HCT116 (cell line): ENCODE measurements at regions not wholly inside any gene's neighbourhood (a gene's known extent, or its start where the extent isn't known, plus 50 kb on each side); places are given as distances from the start of the nearest gene placed in this dataset.

Experiments used
- ATAC-seq: fragments of 200-7000 bp; cut with Tn5 transposase; 2 replicates; pipeline ENCODE4 v1.9.1; 2020; ENCODE audit warnings: mild to moderate bottlenecking, moderate library complexity
- BruUV-seq: library from RNA; stranded (reverse); fragments of 400-500 nt; replicated peaks from 2 replicates; lab custom pipeline; 2021; lab: Mats Ljungman, UMichigan
- CTCF ChIA-PET: fragments of 300-600 bp; sonication (Branson Sonifier 250); formaldehyde crosslinking; loops from one replicate; lab custom pipeline; 2021; ENCODE audit warnings: antibody characterized with exemption; lab: Charles Lee
- POLR2A ChIA-PET: fragments of 300-600, 350-600 bp; sonication (Branson Sonifier 250); formaldehyde crosslinking; loops from one replicate; lab custom pipeline; 2021; ENCODE audit warnings: antibody characterized with exemption; lab: Charles Lee
- RAD21 ChIA-PET, 2 experiments: fragments of 300-600 bp; sonication (Branson Sonifier 250); formaldehyde crosslinking; loops; one replicate each; lab custom pipeline; 2023; ENCODE audit warnings: low total read pairs in 2 of 2; ENCODE audit not compliant: uncharacterized antibody in 2 of 2, unreplicated experiment in 2 of 2, low non-redundant PET in 1 of 2; lab: Charles Lee
- DNase-seq: peaks from one replicate; pipeline ENCODE4 v3.0.0-alpha.2; 2010; ENCODE audit warnings: low read depth, low spot score
- H2AFZ ChIP-seq: fragments of 200-600 bp; shearing (Covaris generic), sonication (generic); 2 replicates; pipeline ENCODE4 v1.6.1; 2017; ENCODE audit warnings: low read depth, mixed run types, mixed read lengths, antibody characterized with exemption, low read length; ENCODE audit not compliant: poor library complexity, severe bottlenecking
- H3K27ac ChIP-seq: 2 replicates; pipeline ENCODE4 v1.5.1; 2012; ENCODE audit warnings: low read depth, low read length
- H3K27me3 ChIP-seq: fragments of 200-600 bp; sonication (generic); 2 replicates; pipeline ENCODE4 v1.6.1; 2016; ENCODE audit warnings: mixed run types, low read length, mixed read lengths; ENCODE audit not compliant: insufficient read depth
- H3K36me3 ChIP-seq, 2 experiments: fragments of 200-500 bp in 1 of 2; fragments of 200-600 bp in 1 of 2; sonication (Bioruptor generic) in 1 of 2; sonication (generic) in 1 of 2; 2 replicates each; pipeline versions ENCODE4 v1.5.1 to v1.6.1; 2014 to 2016; ENCODE audit warnings: low read length in 2 of 2, inconsistent platforms in 1 of 2, mixed read lengths in 1 of 2, mixed run types in 1 of 2; ENCODE audit not compliant: insufficient read depth in 2 of 2, control insufficient read depth in 1 of 2
- H3K4me1 ChIP-seq, 2 experiments: fragments of 200-600 bp in 1 of 2; sonication (generic) in 1 of 2; 2 replicates each; pipeline versions ENCODE4 v1.5.1 to v1.6.1; 2012 to 2017; ENCODE audit warnings: low read length in 2 of 2, inconsistent platforms in 1 of 2, mild to moderate bottlenecking in 1 of 2, mixed read lengths in 1 of 2, mixed run types in 1 of 2, moderate library complexity in 1 of 2; ENCODE audit not compliant: insufficient read depth in 2 of 2, control insufficient read depth in 1 of 2
- H3K4me2 ChIP-seq: fragments of 200-600 bp; sonication (generic); 2 replicates; pipeline ENCODE4 v1.6.1; 2017; ENCODE audit warnings: mixed run types, low read length, mixed read lengths
- H3K4me3 ChIP-seq, 2 experiments: fragments of 200-600 bp in 1 of 2; sonication (generic) in 1 of 2; replicated peaks in 1 of 2; 2 replicates each; pipeline ENCODE4 v1.5.1; 2011 to 2016; ENCODE audit warnings: low read length in 2 of 2, control low read depth in 1 of 2, low read depth in 1 of 2, mild to moderate bottlenecking in 1 of 2, mixed read lengths in 1 of 2, mixed run types in 1 of 2
- H3K79me2 ChIP-seq: fragments of 200-600 bp; sonication (generic); 2 replicates; pipeline ENCODE4 v1.6.1; 2017; ENCODE audit warnings: mild to moderate bottlenecking, mixed run types, low read length, moderate library complexity, mixed read lengths; ENCODE audit not compliant: insufficient read depth
- H3K9ac ChIP-seq: fragments of 200-600 bp; sonication (generic); 2 replicates; pipeline ENCODE4 v1.6.1; 2016; ENCODE audit warnings: low read length, mixed read lengths
- H3K9me2 ChIP-seq: fragments of 200-600 bp; sonication (generic), shearing (Covaris generic); 2 replicates; pipeline ENCODE4 v1.6.1; 2017; ENCODE audit warnings: mixed run types, mild to moderate bottlenecking, moderate library complexity; ENCODE audit not compliant: insufficient read depth
- H3K9me3 ChIP-seq, 2 experiments: fragments of 200-500 bp in 1 of 2; fragments of 200-600 bp in 1 of 2; sonication (Bioruptor generic) in 1 of 2; sonication (generic) in 1 of 2; 2 replicates each; pipeline ENCODE4 v1.6.1; 2014 to 2017; ENCODE audit warnings: low read length in 2 of 2, mixed read lengths in 2 of 2, inconsistent platforms in 1 of 2, low read depth in 1 of 2, mild to moderate bottlenecking in 1 of 2, mixed run types in 1 of 2, moderate library complexity in 1 of 2; ENCODE audit not compliant: control insufficient read depth in 1 of 2, insufficient read depth in 1 of 2
- H4K20me1 ChIP-seq: fragments of 200-600 bp; sonication (generic), shearing (Covaris generic); 2 replicates; pipeline ENCODE4 v1.6.1; 2017; ENCODE audit warnings: mixed run types, mild to moderate bottlenecking, moderate library complexity; ENCODE audit not compliant: insufficient read depth
- EGR1 ChIP-seq: IDR thresholded peaks from 2 replicates; pipeline ENCODE4 v1.6.1; 2012; ENCODE audit warnings: low read depth
- POLR2A ChIP-seq: IDR thresholded peaks from 2 replicates; pipeline ENCODE4 v1.7.0; 2011; ENCODE audit warnings: borderline replicate concordance; ENCODE audit not compliant: insufficient read depth, insufficient read length; ENCODE audit errors: extremely low read depth
- RAD21 ChIP-seq: IDR thresholded peaks from 2 replicates; pipeline ENCODE4 v1.6.1; 2012; ENCODE audit warnings: low read depth, mild to moderate bottlenecking
- intact Hi-C: fragments of 100-400 bp; cut with micrococcal nuclease; formaldehyde crosslinking; loops from 2 replicates; pipeline ENCODE4 v1.10.0; 2022
- TF ChIP-seq, protein P1 (sequence below), 3 experiments: fragments of 200-600 bp in 1 of 3; sonication (generic) in 1 of 3; IDR thresholded peaks in 2 of 3; conservative IDR thresholded peaks in 1 of 3; 2 replicates each; pipeline ENCODE4 v1.5.1; 2012 to 2017; ENCODE audit warnings: low read depth in 2 of 3, low read length in 2 of 3, antibody characterized with exemption in 1 of 3, borderline replicate concordance in 1 of 3, control low read depth in 1 of 3, mild to moderate bottlenecking in 1 of 3, mixed read lengths in 1 of 3, mixed run types in 1 of 3, moderate library complexity in 1 of 3; ENCODE audit not compliant: insufficient read depth in 1 of 3

DNA sequence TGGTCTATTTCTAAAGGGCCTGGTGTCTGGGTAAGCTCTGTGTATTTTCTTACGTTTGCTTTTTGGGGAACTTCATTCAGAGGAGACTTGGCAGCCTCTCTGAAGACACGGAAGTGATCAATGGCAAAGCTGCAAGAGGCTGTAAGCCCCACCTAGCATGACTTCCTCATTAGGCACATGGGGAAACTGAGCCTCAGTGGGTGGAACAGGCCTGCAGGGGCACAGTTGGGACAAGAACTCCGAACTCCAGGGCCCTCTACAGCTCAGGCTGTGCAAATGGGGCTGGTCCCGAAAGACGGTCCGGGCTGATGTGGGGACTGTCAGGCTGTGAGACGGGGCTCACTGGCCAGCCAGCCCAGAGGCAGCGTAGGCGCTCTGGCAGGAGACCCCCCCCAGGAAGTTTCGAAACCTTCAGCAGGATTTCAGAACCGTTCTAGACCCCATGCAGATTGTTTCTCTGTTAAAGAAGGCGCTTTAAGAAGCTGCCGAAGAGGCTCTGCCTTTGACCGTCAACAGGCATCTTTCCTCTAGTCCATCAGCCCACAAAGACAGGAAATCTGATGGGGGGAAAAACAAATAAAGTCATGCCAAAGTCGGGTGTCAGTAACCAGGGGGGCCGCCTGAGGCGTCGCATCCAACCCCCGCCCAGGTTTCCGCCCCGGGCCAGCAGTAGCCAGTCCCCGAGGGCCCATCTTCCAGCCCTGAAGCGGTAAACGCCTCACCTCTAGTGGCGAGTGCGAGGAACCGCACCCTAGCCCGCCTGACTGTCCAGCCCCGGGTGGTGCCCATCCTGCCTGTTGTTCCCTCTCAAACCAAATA lies 79.8 kb upstream of the TBC1D3K start:
- BruUV-seq = no TSS peak
- CTCF ChIA-PET = interaction anchor here (1.7 kb wide), 1 partner anchor 28 kb away, joined by 5 read pairs; no protein-coding TSS in a partner anchor
- Histone ChIP-seq H3K36me3 (no peaks in the 10 kb centered on the region), H3K27me3 (no peaks in the 10 kb centered on the region), H3K9me3 (no peaks in the 10 kb centered on the region), H2AFZ (peak overlapping the region; percentile 72), H3K9me2 (no peaks in the 10 kb centered on the region), H3K9ac (no peak overlapping the region), H3K79me2 (no peaks in the 10 kb centered on the region), H4K20me1 (no peaks in the 10 kb centered on the region), H3K27ac (no peak overlapping the region), H3K4me1 (peaks cover 0 to 13% of the 10 kb centered on the region in 2 experiments; a peak in 1 of 4 replicates), H3K4me2 (peak overlapping the region; percentile 31), H3K4me3 (no peak overlapping the region)
- TF ChIP-seq RAD21 (peak; percentile 88), EGR1 (no peak)
- TF ChIP-seq, protein P1, sequence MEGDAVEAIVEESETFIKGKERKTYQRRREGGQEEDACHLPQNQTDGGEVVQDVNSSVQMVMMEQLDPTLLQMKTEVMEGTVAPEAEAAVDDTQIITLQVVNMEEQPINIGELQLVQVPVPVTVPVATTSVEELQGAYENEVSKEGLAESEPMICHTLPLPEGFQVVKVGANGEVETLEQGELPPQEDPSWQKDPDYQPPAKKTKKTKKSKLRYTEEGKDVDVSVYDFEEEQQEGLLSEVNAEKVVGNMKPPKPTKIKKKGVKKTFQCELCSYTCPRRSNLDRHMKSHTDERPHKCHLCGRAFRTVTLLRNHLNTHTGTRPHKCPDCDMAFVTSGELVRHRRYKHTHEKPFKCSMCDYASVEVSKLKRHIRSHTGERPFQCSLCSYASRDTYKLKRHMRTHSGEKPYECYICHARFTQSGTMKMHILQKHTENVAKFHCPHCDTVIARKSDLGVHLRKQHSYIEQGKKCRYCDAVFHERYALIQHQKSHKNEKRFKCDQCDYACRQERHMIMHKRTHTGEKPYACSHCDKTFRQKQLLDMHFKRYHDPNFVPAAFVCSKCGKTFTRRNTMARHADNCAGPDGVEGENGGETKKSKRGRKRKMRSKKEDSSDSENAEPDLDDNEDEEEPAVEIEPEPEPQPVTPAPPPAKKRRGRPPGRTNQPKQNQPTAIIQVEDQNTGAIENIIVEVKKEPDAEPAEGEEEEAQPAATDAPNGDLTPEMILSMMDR (IDR thresholded peaks at IDR 0.05 in 2 of 3, conservative IDR thresholded peaks at IDR 0.05 in 1 of 3; ENCODE audit: borderline replicate concordance in 1 of 3, insufficient read depth in 1 of 3, low read depth in 2 of 3, low read length in 2 of 3) = peak; percentile 56 to 91 (median 88); a peak in 5 of 6 replicates
- DNase-seq (peak; percentile 48), ATAC-seq (peak; percentile 99)
- POLR2A ChIA-PET = no interaction called here
- RAD21 ChIA-PET = no interaction called here
- intact Hi-C loops = no loop called here

DNA sequence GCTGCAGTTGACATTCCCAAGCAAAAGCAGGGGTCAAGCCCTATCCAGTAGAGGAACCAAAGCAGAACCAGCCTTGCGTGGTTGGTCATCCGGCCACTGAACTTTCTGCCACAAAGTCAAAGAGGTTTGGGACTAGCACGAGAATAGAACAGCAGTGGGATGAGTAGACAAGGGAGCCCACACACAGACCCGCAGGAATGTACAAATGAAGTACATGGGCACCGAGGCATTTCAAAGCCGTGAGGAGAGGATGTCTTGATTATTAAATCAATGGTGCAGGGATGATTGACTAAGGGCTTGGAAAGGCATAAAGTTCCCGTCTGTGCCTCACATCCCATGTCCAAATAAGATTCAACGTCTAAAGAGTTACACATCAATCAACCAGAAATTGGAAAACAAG lies 81.8 kb upstream of the TBC1D3K start:
- RAD21 ChIA-PET = interaction anchor here in 1 of 2 experiments (0.5 kb wide), 1 partner anchor 192 kb away, joined by 8 read pairs; no protein-coding TSS in a partner anchor

More for the DNA sequence above, 81.8 kb upstream of the TBC1D3K start:
- Histone ChIP-seq H3K4me1 (peaks cover 0 to 9% of the 10 kb centered on the region in 2 experiments; a peak in 1 of 4 replicates), H3K9me3 (no peaks in the 10 kb centered on the region), H3K9ac (no peak overlapping the region), H3K79me2 (no peaks in the 10 kb centered on the region), H3K4me2 (no peak overlapping the region), H3K27ac (no peak overlapping the region), H2AFZ (no peak overlapping the region), H3K27me3 (no peaks in the 10 kb centered on the region; the same call in 1 of the 2 replicates), H3K9me2 (no peaks in the 10 kb centered on the region), H3K36me3 (no peaks in the 10 kb centered on the region), H4K20me1 (no peaks in the 10 kb centered on the region), H3K4me3 (no peak overlapping the region)
- DNase-seq (no peak), ATAC-seq (no peak)
- BruUV-seq = no TSS peak
- TF ChIP-seq POLR2A = no peak
- intact Hi-C loops = no loop called here
- ChIA-PET CTCF (interaction anchor here (0.6 to 0.9 kb wide), 2 partner anchors 72 to 192 kb away, joined by 3 read pairs; no protein-coding TSS in a partner anchor), POLR2A (no interaction called here)
